GM18873 (cell line): ENCODE measurements at regions not wholly inside any gene's neighbourhood (a gene's known extent, or its start where the extent isn't known, plus 50 kb on each side); places are given as distances from the start of the nearest gene placed in this dataset.

Experiments
- ATAC-seq: cut with Tn5 transposase; IDR thresholded peaks from one replicate; pipeline ENCODE4 v1.9.1; 2021; ENCODE audit warnings: mild to moderate bottlenecking, moderate library complexity, moderate number of reproducible peaks; ENCODE audit not compliant: unreplicated experiment, low FRiP score

DNA sequence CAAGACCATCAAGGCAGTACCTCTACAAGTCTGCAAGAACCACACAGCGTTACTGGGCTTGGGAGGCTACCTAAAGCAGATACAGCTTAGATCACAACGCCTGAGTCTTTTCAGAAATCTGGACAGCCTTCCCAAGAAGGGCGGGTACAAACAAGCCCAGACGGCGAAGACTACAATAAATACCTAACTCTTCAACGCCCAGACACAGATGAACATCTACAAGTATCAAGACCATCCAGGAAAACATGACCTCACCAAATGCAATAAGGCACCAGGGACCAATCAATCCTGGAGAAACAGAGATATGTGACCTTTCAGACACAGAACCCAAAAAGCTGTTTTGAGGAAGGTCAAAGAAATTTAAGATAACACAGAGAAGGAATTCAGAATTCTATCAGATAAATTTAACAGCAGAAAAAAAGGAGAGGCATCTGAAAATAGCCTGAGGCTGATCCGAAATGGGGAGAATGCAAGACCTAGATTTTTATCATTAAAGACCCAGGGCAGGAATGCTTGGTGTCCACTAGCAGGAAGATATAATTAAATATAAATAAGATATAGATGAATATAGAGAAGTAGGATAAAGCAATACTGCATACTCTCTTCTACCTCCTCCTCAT lies 131.7 kb upstream of the COL21A1 start:
- no peak for ATAC-seq

DNA sequence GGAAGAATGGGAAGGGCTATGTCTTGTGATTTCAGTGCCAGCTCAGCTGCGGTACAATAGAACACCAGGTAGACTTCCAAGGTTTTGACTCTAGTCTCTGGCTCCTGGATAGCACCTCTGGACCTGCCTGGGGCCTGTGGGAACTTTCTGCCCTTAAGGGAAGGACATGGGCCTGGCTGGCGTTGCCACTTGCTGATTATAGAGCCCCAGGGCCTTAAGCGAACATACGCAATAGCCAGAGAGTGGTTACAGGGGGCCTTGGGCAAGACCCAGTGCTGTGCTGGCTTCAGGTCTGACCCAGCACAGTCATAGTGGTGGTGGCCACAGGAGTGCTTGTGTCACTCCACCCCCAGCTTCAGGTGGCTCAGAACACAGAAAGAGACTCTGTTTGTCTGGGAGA lies 131.1 kb upstream of the COL21A1 start:
- ATAC-seq: no peak

DNA sequence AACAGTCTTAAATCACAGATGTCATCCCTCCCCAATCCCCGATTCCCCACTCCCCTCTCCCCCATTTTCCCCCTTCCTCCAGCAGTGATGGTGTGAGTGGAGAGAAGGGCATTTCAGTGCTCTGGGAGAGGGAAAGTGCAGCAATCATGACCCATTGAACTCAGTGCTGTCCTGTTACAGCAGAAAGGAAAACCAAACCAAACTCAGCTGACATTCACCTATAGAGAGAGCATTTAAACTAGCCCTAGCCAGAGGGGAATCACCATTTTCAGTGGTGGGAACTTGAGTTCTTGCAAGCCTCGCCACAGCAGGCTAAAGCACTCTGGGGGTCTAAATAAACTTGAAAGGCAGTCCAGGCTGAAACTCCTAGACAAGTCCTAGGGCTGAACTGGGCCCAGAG lies 129.9 kb upstream of the COL21A1 start:
- no peak for ATAC-seq

- ATAC-seq: no peak
Measured at GRCh38 chr6:56375806-56376205, 128.4 kb upstream of the COL21A1 start.

GRCh38 chr6:56374841-56375369 lies 127.5 kb upstream of the COL21A1 start:
- ATAC-seq: no peak

- no peak for ATAC-seq
Measured at GRCh38 chr6:56372406-56372995, 125.1 kb upstream of the COL21A1 start.

- ATAC-seq: no peak
Measured at GRCh38 chr6:56370561-56371211, 123.3 kb upstream of the COL21A1 start.

DNA sequence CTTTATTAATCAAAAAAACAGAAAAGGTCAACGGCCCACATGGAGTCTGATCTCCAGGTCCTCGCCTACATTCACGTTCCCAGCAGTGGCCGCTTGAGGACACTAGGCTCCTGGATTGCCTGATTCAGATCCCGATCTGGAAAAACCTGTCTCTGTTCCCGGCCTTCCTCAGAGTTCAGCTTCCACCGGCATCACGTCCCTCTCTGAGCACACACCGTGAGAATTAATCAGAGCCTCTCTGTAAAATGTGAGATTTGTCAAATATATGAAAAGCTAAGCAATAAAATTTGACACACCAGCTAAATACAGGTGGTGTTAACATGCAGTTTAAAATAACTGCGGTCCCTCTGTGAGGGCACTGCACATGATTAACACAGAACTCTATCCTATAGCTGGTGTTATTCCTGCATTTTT lies 122.8 kb upstream of the COL21A1 start:
- no peak for ATAC-seq

DNA sequence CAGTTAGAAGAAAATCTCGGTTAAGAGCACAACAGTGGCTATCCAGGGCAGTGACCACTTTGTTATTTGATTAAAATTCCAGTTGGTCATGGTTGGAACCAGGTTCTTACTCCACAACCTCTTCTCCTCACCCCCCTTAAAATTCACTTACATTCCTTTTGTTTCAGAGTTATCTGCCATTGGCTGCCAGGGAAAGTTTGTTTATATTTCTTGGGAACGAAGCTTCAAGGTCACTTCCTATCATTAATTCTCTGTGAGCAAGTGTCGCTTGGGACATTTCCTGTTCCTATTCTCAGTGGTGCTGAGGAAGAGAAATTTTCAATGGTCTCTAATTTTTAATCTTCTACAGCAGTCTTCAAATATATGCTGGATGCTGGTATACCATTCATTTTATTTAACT lies 121.1 kb upstream of the COL21A1 start:
- no peak for ATAC-seq

GRCh38 chr6:56366141-56366852 lies 118.9 kb upstream of the COL21A1 start:
- no peak for ATAC-seq

- ATAC-seq: no peak
Measured at GRCh38 chr6:56364827-56365339, 117.5 kb upstream of the COL21A1 start.

DNA sequence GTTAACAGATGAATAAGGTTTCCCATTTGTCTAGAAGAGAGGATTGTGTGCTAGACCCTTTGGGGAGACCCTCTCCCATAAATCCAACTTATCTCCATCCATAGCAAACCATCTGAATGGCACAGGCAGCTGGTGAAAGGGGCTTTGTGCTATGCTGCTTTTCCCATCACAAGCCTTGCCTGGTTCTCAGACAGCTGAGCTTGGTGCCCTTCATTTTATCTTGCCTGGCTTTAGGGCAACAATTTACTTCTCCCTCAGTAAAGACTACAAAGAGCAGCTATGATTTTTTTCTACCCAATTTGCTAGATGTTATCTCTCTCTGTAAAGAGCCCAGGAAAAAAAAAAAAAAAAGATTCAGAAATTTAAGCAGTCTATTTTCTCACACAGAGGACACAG lies 117.0 kb upstream of the COL21A1 start:
- no peak for ATAC-seq

DNA sequence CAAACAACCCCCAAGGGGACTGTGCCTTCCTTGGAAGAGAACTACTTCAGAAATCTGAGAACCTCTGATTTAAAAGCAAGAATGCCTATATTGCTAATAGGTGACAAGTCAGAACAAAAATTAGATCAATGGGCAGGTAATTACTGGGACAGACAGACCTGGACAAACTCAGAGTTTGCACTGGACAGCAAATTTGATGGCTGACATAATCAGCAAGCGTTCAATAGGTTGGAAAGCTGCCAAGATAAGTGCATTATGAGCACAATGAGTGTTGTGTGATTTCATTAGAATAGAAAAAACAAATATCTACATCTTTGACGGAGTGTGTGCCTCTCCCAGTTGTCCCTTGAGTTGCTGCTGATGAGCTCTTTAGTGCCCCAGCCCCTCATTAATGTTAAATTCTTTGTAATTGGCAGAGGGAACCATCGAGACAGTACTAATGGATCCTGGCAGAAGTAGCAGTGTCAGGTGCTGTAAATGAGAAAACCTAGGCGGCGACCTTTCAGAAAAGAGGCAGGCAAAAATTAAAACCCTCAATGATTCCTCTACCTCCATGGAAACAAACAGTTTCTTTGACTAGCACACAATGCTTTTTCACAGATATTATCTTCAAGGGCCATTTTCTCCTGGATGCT lies 116.5 kb upstream of the COL21A1 start:
- ATAC-seq: no peak

DNA sequence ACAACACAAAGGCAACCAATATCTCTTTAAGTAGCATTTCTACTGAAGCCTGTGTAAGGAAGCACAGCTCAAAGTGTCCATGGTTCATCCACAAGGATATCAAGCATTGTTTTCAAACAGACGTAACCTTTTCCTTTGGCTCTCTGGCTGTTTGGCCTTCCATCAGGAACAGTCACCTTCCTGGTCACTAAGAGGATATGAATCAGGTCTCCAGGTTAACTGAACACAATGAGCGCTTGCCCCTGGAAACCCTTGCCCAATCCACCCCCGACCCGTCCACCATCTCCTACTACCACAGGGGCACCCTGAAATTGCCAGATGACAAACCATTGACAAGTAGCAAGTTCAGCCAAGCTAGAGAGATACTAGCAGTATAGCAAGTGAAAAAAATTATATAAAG lies 114.4 kb upstream of the COL21A1 start:
- ATAC-seq: no peak

GRCh38 chr6:56359201-56359899 lies 112.0 kb upstream of the COL21A1 start:
- peak; percentile 74 for ATAC-seq

DNA sequence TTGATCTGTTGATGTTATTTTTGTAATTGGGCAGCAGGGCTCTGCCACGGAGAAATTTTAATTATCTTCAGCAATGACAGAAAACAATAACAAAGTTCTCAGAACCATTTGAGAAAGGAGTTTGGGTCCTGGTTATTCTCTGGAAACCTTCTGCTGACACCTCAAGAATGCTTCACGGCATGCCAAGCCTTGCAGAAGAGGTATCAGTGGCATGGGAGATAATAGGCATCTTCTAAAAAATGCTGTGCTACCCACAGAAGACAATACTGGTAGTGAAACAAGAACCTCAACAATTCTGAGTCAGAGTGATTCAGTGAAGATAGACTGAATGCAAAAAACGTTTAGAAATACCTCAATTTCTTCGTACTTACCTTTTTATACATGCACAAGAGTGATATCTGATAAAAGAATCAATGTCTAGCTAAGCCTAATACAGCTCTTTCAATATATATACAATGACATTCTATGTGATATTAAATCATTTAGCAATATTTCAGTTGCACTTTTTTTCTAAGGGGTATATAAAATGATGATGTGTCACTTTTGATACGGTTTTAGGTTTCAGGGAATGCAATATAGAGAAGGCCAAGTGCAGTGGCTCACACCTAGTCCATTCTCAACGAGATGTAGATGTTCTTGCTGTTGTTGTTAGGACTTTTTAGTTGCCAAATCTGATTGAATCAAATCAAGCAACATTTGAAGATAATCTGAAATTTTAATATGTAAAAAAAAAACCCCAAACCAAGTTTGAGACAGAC lies 110.4 kb upstream of the COL21A1 start:
- ATAC-seq: no peak

DNA sequence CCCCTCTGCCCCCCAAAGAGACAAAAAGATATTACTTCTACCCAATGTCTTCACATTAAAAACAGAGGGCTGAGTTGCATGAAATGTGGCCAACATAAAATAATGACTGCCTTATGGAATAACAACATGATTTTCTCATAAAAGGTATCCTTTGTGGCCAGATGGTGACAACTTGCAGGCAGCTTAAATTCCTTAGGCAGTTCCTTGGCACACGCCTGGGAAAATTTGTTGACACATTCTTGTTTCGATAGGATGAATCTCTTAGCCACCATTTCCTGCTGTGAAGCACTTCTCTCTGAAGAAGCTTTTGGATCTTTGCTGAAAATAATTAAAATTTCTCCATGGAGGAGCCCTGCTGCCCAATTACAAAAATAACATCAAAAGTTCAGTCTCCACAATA lies 109.0 kb upstream of the COL21A1 start:
- ATAC-seq: no peak

DNA sequence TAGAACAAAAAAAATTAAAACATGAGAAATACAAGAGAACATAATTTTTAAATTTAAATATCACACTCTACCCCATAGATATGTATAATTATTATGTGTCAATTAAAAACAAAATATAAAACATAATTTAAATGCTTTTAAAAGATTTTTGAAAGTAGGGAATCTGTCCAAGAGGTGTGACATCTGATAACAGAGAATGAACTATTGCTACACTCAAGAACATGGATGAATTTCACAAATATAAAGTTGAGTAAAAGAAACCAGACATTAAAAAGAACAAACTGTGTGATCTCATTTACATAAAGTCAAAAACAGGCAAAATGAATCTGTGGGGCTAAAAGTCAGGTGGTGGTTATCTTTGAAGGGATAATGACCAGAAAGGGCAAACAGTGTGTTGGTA lies 106.5 kb upstream of the COL21A1 start:
- no peak for ATAC-seq

DNA sequence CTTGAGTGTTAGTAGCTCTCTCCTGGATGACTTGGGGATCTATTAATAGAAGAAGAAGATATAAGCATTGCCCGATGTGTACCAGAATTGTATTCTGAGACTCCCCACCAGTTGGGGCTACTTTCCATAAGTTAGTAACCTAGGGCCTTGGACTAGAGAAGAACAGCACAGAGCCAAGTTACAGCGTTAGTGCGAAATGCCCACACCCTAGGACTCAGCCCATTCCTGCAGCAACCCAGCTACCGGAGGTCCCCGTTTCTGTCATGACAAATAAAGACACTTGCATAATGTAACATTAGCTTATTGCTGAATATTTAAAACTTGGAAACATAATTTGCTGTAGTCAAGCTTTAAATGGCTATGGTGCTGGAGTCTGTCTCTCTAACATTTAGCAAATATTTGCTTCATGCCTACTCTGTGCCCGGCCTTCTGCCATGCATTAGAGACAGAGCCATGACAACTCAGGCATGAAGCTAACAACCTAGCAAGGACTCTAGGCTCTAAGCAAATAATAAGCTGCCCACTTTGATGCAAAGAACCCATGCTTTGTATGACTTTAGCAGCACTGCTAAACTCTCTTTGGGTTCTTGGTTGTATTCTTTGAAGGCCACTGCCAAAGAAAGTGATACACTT lies 103.4 kb upstream of the COL21A1 start:
- ATAC-seq: no peak
